ENCODE measurements at regions not wholly inside any gene's neighbourhood (a gene's known extent, or its start where the extent isn't known, plus 50 kb on each side); places are given as distances from the start of the nearest gene placed in this dataset.

DNA sequence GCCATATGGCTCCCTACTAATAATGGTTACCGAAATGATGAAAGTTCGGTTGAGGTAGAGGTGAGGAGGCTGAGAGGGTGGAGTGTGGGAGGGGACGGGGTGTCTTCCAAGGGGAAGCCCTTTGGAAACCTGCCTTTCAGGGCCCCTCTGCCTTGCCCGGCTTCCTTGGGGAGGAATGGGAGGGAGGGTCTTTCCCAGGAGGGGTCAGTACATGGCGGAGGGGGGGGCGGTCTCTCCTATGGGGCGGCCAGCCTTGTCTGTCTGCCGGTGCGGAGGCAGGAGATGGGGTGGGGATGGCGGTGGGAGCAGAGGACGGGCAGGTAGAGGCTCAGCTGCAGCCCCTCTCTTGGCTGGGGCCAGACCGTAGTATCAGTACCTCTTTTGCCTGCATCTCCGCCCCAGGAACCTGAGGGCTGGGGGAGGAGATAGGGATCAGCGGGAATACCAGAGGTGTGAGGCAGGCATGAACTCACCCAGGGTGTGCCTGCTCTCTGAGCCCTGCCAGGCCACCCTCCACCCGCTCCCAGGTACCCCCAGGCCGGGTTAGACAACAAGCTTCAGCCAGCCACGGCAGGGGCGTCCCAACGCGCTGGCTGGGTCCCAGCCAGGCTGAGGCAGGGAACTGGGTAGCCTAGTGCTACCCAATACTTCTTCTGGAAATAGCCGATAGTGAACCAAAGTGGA lies 79.4 kb upstream of the POU3F1 start:
- DNase-seq, result no peak

- no peak for DNase-seq
Observed at GRCh38 chr1:38125016-38125415, 78.4 kb upstream of the POU3F1 start.

DNA sequence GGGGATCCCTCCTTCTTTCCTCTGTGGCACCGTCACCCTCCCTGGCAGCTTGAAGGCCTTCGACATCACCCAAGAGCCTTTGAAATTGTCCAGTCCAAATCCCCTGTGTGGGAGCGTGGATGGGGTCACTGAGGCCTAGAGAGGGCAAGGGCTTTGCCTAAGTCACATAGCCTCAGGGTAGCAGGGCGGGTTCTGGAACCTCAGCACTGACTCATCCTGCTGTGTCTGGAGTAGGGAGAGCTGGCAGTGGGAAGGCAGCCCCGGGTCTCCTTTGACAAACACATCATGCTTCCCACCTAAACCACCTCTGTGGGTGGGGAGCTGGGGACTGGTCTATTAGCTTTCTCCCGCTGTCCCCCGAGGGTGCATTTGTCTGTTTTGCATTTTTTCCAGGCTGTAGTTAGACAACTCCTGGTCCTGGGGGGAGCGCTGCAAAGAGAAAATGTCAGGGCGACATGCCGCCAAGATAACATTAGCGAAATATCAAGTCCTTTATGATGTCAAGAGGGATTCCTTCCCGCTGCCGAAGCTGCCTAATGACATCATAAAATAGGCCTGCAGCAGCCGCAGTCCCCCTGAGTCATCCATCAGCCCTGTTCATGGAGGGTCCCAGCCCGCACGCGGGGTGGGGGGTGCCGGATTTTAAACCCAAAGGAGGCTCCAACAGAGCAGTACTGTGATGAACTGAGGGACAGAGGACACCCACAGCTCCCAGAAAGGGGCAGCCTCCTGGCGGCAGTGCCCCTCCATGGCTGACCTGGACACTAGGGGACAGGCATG lies 77.0 kb upstream of the POU3F1 start:
- no peak for DNase-seq

DNA sequence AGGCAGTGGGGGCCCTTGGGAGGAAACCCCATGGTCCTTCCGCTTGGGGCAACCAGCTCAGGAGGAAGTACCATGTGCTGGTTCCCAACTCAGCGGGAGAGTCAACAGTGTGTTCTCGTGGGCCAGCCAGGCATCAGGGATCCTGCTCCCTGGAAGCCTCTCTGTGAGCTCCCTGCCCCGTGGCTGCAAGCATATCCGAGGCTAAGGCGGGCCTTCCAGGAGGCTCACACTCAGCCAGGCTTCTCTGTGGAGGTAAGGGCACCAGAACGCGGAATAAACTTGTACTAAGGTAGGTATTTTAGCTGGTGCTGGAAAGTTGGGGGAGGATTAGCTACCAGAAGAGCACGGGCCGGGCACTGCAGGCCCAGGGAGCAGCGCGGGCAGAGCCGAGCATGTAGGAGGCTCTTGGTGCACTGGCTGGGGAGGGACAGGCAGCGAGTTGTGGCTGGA lies 74.7 kb upstream of the POU3F1 start:
- no peak for DNase-seq

DNA sequence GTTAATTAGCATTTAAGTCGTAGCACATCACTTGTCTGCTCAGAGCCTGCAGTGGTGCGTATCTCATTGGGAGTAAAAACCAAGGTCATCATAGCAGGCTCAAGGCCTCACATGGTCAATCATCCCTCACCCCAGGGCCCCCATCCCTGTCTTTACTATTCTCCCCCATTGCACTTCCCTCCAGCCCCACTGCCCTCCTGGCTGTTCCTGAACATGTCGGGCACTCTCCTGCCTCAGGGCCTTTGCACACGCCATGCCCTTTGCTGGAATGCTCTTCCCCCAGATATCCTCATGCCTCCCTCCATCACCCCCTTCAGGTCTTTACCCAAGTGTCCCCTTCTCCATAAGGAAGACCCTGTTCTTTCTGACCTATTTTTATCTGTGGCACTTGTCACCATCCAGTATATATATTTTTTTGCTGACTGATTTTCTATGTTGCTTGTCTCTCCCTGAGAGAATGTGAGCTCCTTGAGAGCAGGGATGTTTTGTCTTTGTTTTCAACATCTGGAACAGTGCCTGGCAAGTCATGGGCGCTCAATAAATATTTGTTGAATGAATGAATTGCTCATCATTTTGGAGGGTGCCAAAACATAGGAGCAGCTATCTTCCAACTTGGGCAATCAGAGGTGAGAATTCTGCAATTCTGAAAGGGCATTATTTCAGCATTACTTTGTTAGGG lies 74.1 kb upstream of the POU3F1 start:
- no peak for DNase-seq

DNA sequence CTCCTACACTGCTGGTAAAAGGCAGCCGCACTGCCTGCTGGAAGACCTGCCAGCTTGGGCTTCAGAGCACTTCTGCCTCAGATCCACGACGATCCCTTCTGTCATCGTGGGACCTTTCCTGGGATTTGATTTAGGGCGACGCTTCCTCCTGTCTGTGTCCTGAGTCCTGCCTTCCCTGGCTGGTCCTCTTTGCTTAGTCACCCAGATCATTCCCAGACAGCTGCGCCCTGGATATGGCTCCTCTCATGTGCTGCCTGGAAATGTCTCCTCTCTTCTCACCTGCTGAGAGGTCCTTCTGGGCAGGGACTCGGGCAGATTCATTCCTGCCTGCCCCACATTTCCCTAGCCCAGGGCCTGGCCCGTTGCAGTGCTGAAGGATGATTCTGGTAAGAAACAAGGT lies 72.4 kb upstream of the POU3F1 start:
- DNase-seq, result no peak

DNA sequence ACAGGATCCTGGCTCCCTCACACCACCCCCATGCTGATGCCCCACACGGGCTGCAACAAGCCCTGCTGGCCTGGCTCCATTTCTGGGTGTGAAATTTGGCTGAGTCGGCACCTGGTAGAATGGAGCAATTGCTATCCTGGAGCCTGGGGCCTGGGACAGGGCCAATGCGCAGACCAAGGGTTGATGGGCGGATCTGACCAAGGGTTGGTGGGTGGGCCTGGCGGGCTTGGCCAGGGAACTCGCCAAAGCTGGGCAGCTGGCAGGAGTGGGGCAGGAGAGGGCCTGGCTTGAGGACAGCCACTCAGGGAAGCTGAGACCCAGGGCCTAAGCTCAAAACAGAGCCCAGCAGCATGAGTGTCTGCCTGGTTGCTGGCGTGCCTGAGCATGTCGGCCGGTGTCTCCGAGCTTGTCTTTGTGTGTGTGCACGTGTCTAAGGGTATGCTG lies 70.9 kb upstream of the POU3F1 start:
- DNase-seq, result peak in 21 of 56 donors; percentile 8 to 64 (median 33)

DNA sequence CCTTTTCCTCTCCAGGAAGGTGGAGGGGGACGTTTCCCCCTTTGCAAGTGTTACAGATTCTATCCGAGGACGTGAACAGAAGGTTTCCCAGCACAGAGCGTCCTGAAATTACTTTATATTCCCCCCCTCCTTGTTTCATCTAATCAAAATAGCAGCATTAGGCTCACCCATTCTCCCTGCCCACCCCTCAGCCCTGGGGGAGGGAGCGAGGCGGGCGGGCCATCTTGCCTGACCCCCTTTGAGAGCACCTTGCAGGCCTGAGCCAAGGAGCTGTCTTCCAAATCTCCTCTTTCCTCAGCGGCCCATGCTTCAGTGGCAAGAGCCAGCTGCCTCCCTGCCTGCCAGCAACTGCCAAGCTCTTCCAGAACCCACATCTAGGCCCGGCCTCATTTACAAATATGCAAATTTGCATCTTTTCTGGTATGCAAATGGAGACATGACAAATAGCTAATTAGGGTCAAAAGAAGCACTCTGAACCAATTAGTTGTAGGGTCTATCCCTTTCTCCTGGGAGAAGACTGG lies 69.1 kb upstream of the POU3F1 start:
- DNase-seq, result peak in 15 of 56 donors; percentile 8 to 39 (median 20)

GRCh38 chr1:38115226-38115625 lies 68.6 kb upstream of the POU3F1 start:
- no peak for DNase-seq

GRCh38 chr1:38114241-38115026 lies 67.8 kb upstream of the POU3F1 start:
- peak in 48 of 56 donors; percentile 9 to 83 (median 56) for DNase-seq

- DNase-seq, result peak in 1 of 56 donors; percentile 20
Observed at GRCh38 chr1:38113159-38113666, 66.6 kb upstream of the POU3F1 start.

GRCh38 chr1:38111589-38111988 lies 65.0 kb upstream of the POU3F1 start:
- no peak for DNase-seq

DNA sequence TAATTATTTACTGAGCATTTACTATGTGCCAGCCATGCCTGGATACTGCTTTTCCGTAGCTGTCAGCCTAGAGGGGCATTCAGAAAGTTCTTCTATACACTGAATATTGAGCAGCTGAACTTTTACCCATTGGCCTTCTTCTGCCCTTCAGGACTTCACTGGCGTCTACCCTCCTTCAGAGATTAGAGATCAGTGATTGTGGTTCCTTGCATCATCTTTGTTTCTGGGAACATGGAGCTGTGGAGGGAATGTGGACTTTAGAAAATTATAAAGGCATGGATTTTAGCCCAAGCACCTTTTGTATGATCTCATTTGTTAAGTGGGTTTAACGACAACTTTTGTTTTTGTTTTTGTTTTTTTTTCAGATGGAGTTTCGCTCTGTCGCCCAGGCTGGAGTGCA lies 58.7 kb upstream of the POU3F1 start:
- DNase-seq, result no peak

DNA sequence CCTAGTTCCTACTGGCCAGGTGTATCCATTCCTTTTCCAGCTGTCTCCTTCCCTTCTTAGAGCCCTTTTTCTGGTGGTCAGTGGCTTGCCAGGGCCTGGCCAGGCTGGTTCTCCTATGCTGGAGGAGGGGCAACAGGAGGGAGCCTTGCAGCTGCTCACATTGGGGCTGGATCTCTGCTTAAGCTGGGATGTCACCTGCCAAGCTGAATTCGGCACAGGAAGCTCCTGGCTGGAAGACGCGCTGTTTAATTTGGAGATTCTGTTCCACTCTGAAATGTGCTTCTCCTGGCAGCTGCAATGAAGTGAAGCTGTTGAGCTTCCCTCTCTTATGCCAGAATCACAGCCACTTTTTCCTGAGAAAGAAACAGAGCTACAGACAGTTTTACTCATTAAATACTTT lies 56.0 kb upstream of the POU3F1 start:
- no peak for DNase-seq

- DNase-seq, result no peak
Observed at GRCh38 chr1:38101037-38101785, 54.6 kb upstream of the POU3F1 start.

DNA sequence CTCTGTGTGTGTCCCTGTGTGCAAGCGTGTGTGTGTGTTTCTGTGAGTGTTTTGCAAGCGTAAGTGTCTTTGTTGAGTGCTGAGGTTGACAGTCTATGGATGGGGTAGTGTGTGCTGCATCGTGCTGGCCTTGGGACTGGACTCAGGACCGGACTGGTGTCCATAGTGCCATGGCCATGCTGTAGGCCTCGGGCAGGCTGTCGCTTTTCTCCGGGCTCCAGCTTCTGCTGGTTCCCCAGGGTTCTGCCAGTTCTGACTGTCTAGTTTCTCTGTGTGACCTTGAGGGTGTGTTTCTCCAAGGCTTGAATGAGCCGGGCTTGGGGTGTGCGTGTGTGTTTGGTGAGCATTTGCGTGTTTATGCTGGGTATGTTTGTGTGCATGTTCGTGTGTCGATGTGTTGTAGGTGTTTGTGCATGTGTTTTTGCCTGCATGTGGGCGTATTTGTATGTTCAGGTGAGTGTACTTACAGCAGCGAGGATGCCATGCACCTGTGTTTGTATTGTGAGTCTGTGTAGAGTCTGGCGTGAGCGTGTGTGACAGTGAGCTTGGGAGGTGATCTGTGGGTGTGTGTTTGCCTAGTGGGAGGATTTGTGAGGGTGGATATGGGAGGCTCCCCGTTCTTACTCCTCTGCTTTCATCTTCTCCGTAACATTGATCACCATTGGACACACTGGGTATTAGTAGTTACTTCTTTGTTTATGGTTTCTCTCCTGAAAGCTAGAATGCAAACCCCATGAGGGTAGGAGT lies 51.7 kb upstream of the POU3F1 start:
- no peak for DNase-seq

DNA sequence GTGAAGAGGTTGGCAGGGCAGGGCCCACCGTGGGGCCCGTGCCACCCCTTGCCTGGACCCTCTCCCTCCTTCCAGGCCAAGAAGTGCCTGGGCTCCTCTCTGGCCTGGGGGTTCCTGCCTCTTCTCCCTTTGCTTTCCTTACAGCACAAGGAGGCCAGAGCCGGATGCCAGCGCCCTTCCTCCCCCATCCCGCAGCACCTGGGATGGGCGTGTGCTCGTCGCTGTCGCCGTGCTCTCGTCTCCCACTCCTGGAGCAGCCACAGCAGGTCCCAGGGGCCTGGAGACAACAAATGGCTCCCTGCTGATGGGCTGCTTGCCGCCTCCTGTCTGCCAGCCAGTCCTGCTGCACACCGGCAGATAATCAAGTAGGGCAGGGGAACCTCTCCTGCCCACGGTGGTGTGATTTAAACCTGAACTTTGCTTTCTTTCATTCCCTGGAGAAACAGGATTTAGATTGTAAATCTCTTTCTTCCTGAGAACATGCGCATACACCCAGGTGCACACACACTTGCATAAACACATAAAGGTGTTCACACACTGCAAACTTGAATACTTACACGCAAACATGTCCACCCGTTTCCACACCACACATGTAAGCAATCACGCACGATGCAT lies 50.8 kb upstream of the POU3F1 start:
- DNase-seq, result no peak
